GM12892 (cell line): ENCODE measurements at regions not wholly inside any gene's neighbourhood (a gene's known extent, or its start where the extent isn't known, plus 50 kb on each side); places are given as distances from the start of the nearest gene placed in this dataset.

Source experiments
- POLR2A ChIP-seq: IDR thresholded peaks from 2 replicates; pipeline ENCODE4 v1.6.1; 2011; ENCODE audit warnings: low read depth, low read length, control low read depth
- POLR2AphosphoS5 ChIP-seq: IDR thresholded peaks from 2 replicates; pipeline ENCODE4 v1.6.1; 2011; ENCODE audit warnings: low read depth, low read length, control low read depth

DNA sequence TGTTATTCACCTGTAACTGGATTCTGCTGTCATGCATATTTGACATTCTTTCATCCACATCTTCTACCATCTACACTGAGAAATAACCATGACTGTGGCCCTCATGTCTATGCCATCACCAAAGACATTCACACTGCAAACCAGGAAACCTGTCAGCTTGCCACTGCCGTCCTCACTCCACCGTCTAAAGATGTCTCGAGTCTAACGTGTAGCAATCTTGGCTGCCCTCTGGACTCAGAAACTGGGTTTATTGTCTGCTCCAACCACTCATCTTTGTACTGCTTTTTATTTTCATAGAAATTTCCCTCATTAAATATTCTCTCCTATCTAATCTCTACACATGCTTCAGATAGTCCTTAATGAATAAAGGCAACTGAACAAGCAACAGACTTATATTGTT, 57.1 kb downstream of the CRYGS start:
- TF ChIP-seq POLR2A (no peak), POLR2AphosphoS5 (no peak)
